H1 (cell line): ENCODE measurements at regions not wholly inside any gene's neighbourhood (a gene's known extent, or its start where the extent isn't known, plus 50 kb on each side); places are given as distances from the start of the nearest gene placed in this dataset.

Source experiments
- CTCF ChIA-PET: fragments of 300-600 bp; sonication (Branson Sonifier 250); formaldehyde crosslinking; loops from one replicate; lab custom pipeline; 2021; ENCODE audit not compliant: partially characterized antibody; lab: Charles Lee
- POLR2A ChIA-PET: fragments of 300-600 bp; sonication (Branson Sonifier 250); formaldehyde crosslinking; loops from one replicate; lab custom pipeline; 2021; ENCODE audit warnings: inconsistent platforms; ENCODE audit not compliant: partially characterized antibody; lab: Charles Lee
- DNase-seq, 2 experiments: peaks; one replicate each; pipeline versions ENCODE4 v3.0.0 to v3.0.0-alpha.2; 2010 to 2022; ENCODE audit warnings: low spot score in 2 of 2, low read depth in 1 of 2, mixed read lengths in 1 of 2
- FAIRE-seq: peaks from 2 replicates; lab custom pipeline; 2011; peaks lifted over from hg19 to GRCh38; lab: Jason Lieb, UNC
- H2AFZ ChIP-seq: 2 replicates; pipeline ENCODE4 v1.8.1; 2012; ENCODE audit warnings: low read length, inconsistent platforms
- H2AK5ac ChIP-seq: 2 replicates; pipeline ENCODE4 v1.6.1; 2013; ENCODE audit warnings: low read depth, low read length
- H2BK120ac ChIP-seq: replicated peaks from 2 replicates; pipeline ENCODE3; 2013; ENCODE audit warnings: low read depth, low read length, inconsistent platforms
- H2BK12ac ChIP-seq: 2 replicates; pipeline ENCODE4 v1.6.1; 2013; ENCODE audit warnings: low read depth, low read length
- H2BK15ac ChIP-seq: 2 replicates; pipeline ENCODE4 v1.6.1; 2013; ENCODE audit warnings: low read length
- H2BK20ac ChIP-seq: 2 replicates; pipeline ENCODE4 v1.6.1; 2013; ENCODE audit warnings: low read length
- H2BK5ac ChIP-seq: 2 replicates; pipeline ENCODE4 v1.6.1; 2013; ENCODE audit warnings: low read depth, low read length
- H3K14ac ChIP-seq: 2 replicates; pipeline ENCODE4 v1.6.1; 2013; ENCODE audit warnings: inconsistent platforms; ENCODE audit not compliant: insufficient read length
- H3K18ac ChIP-seq: 2 replicates; pipeline ENCODE4 v1.6.1; 2013; ENCODE audit warnings: low read length; ENCODE audit errors: extremely low read depth
- H3K23ac ChIP-seq: 2 replicates; pipeline ENCODE4 v1.6.1; 2013; ENCODE audit warnings: inconsistent platforms; ENCODE audit not compliant: insufficient read length
- H3K23me2 ChIP-seq: 2 replicates; pipeline ENCODE4 v1.6.1; 2013; ENCODE audit warnings: low read depth, low read length
- H3K27ac ChIP-seq: 2 replicates; pipeline ENCODE4 v1.6.1; 2011; ENCODE audit warnings: low read depth, low read length, inconsistent platforms
- H3K27me3 ChIP-seq, 4 experiments: replicated peaks in 1 of 4; 1 replicate in 1 of 4; 2 replicates in 3 of 4; pipeline versions ENCODE4 v1.6.1 to v1.8.1; 2011 to 2013; ENCODE audit warnings: low read length in 3 of 4, mild to moderate bottlenecking in 3 of 4, inconsistent platforms in 2 of 4, mixed read lengths in 2 of 4, moderate library complexity in 1 of 4; ENCODE audit not compliant: control insufficient read depth in 3 of 4, insufficient read depth in 3 of 4; ENCODE audit errors: extremely low read depth in 1 of 4
- H3K36me3 ChIP-seq, 4 experiments: 2 replicates each; pipeline versions ENCODE4 v1.6.1 to v1.8.1; 2011 to 2013; ENCODE audit warnings: mild to moderate bottlenecking in 4 of 4, low read length in 3 of 4, moderate library complexity in 2 of 4, control low read depth in 1 of 4, inconsistent platforms in 1 of 4; ENCODE audit not compliant: insufficient read depth in 4 of 4, control insufficient read depth in 2 of 4
- H3K4ac ChIP-seq: replicated peaks from 2 replicates; pipeline ENCODE3; 2013; ENCODE audit warnings: low read length, low read depth, mixed read lengths, inconsistent platforms; ENCODE audit not compliant: insufficient read length
- H3K4me1 ChIP-seq, 4 experiments: replicated peaks in 1 of 4; 1 replicate in 1 of 4; 2 replicates in 3 of 4; pipeline versions ENCODE4 v1.6.1 to v1.8.1; 2011 to 2013; ENCODE audit warnings: low read length in 3 of 4, inconsistent platforms in 2 of 4, mixed read lengths in 1 of 4; ENCODE audit not compliant: insufficient read depth in 4 of 4, control insufficient read depth in 3 of 4
- H3K4me2 ChIP-seq, 2 experiments: 2 replicates each; pipeline versions ENCODE4 v1.6.1 to v1.8.1; 2011 to 2013; ENCODE audit warnings: low read depth in 2 of 2, low read length in 2 of 2, control low read depth in 1 of 2, inconsistent platforms in 1 of 2, mild to moderate bottlenecking in 1 of 2; ENCODE audit not compliant: insufficient read depth in 1 of 2
- H3K4me3 ChIP-seq, 4 experiments: fragments of 200-600, 300-600 bp in 1 of 4; sonication (generic), shearing (Covaris generic), sonication (Bioruptor Twin) in 1 of 4; 2 replicates each; pipeline versions ENCODE4 v1.5.1 to v1.8.1; 2011 to 2016; ENCODE audit warnings: low read length in 4 of 4, low read depth in 3 of 4, control low read depth in 2 of 4, inconsistent platforms in 2 of 4, mild to moderate bottlenecking in 2 of 4, mixed read lengths in 1 of 4, moderate library complexity in 1 of 4; ENCODE audit not compliant: insufficient read depth in 2 of 4; ENCODE audit errors: extremely low read depth in 1 of 4
- H3K56ac ChIP-seq: replicated peaks from 2 replicates; pipeline ENCODE3; 2013; ENCODE audit warnings: low read depth, mild to moderate bottlenecking, mixed read lengths, low read length, inconsistent platforms; ENCODE audit not compliant: insufficient read length
- H3K79me1 ChIP-seq: 2 replicates; pipeline ENCODE4 v1.6.1; 2013; ENCODE audit warnings: low read depth, low read length, control low read depth
- H3K79me2 ChIP-seq, 2 experiments: 2 replicates each; pipeline versions ENCODE4 v1.6.1 to v1.8.1; 2012 to 2013; ENCODE audit warnings: low read length in 2 of 2, mild to moderate bottlenecking in 2 of 2, inconsistent platforms in 1 of 2; ENCODE audit not compliant: insufficient read depth in 2 of 2, control insufficient read depth in 1 of 2
- H3K9ac ChIP-seq, 4 experiments: replicated peaks in 1 of 4; 1 replicate in 1 of 4; 2 replicates in 3 of 4; pipeline versions ENCODE4 v1.6.1 to v1.8.1; 2011 to 2013; ENCODE audit warnings: low read depth in 3 of 4, low read length in 3 of 4, control low read depth in 2 of 4, mild to moderate bottlenecking in 2 of 4, moderate library complexity in 2 of 4, inconsistent platforms in 1 of 4; ENCODE audit errors: extremely low read depth in 1 of 4
- H3K9me3 ChIP-seq, 2 experiments: 2 replicates each; pipeline versions ENCODE4 v1.6.1 to v1.8.1; 2012 to 2013; ENCODE audit warnings: mild to moderate bottlenecking in 2 of 2, moderate library complexity in 2 of 2, control low read depth in 1 of 2, inconsistent platforms in 1 of 2, low read depth in 1 of 2, low read length in 1 of 2, mixed read lengths in 1 of 2; ENCODE audit not compliant: insufficient read depth in 2 of 2
- H4K20me1 ChIP-seq, 2 experiments: replicated peaks in 1 of 2; 2 replicates each; pipeline versions ENCODE3 to v1.8.1; 2011 to 2013; ENCODE audit warnings: inconsistent platforms in 2 of 2, low read length in 2 of 2, mild to moderate bottlenecking in 1 of 2; ENCODE audit not compliant: insufficient read depth in 2 of 2, control insufficient read depth in 1 of 2
- H4K5ac ChIP-seq: 2 replicates; pipeline ENCODE4 v1.6.1; 2013; ENCODE audit warnings: low read length, low read depth, mixed read lengths, inconsistent platforms; ENCODE audit not compliant: insufficient read length
- H4K8ac ChIP-seq: 2 replicates; pipeline ENCODE4 v1.8.0; 2013; ENCODE audit warnings: mild to moderate bottlenecking, moderate library complexity, low read length, inconsistent platforms; ENCODE audit not compliant: insufficient read depth; ENCODE audit errors: extremely low read depth
- H4K91ac ChIP-seq: replicated peaks from 2 replicates; pipeline ENCODE3; 2013; ENCODE audit warnings: low read length, mixed read lengths, inconsistent platforms; ENCODE audit not compliant: insufficient read length
- ASH2L ChIP-seq: fragments of 200-600, 300-600 bp; sonication (generic); IDR thresholded peaks from one replicate; pipeline ENCODE4 v1.7.1; 2017; ENCODE audit warnings: low read length
- EP300 ChIP-seq, 2 experiments: IDR thresholded peaks; 1 replicate in 1 of 2; 2 replicates in 1 of 2; pipeline ENCODE4 v1.6.1; 2011 to 2012; ENCODE audit warnings: low read depth in 2 of 2, low read length in 2 of 2, mild to moderate bottlenecking in 2 of 2, borderline replicate concordance in 1 of 2, inconsistent platforms in 1 of 2, moderate library complexity in 1 of 2
- POLR2AphosphoS5 ChIP-seq: IDR thresholded peaks from 2 replicates; pipeline ENCODE4 v1.6.1; 2011; ENCODE audit warnings: low read depth, low read length
- POU5F1 ChIP-seq: IDR thresholded peaks from 2 replicates; pipeline ENCODE4 v1.6.1; 2011; ENCODE audit warnings: low read depth, mild to moderate bottlenecking, low read length, moderate library complexity
- SIN3A ChIP-seq, 2 experiments: IDR thresholded peaks in 1 of 2; conservative IDR thresholded peaks in 1 of 2; 2 replicates each; pipeline ENCODE4 v1.6.1; 2011 to 2012; ENCODE audit warnings: low read length in 2 of 2, improper control_type of control experiment in 1 of 2, low read depth in 1 of 2, mild to moderate bottlenecking in 1 of 2
- WGBS, 2 experiments: shearing (Covaris generic) in 1 of 2; methylation state at CpG; one replicate each; pipeline versions ENCODE4 v1.1.6 to v1.1.7; 2013 to 2015; ENCODE audit warnings: low lambda C conversion rate in 2 of 2, mixed read lengths in 2 of 2, inconsistent platforms in 1 of 2, low coverage in 1 of 2, missing lambda C conversion rate in 1 of 2; ENCODE audit not compliant: insufficient replicate concordance in 2 of 2, insufficient coverage in 1 of 2, insufficient read length in 1 of 2; ENCODE audit errors: extremely low coverage in 1 of 2, missing lambda C conversion rate in 1 of 2; 5-methylcytosine and 5-hydroxymethylcytosine counted together

DNA sequence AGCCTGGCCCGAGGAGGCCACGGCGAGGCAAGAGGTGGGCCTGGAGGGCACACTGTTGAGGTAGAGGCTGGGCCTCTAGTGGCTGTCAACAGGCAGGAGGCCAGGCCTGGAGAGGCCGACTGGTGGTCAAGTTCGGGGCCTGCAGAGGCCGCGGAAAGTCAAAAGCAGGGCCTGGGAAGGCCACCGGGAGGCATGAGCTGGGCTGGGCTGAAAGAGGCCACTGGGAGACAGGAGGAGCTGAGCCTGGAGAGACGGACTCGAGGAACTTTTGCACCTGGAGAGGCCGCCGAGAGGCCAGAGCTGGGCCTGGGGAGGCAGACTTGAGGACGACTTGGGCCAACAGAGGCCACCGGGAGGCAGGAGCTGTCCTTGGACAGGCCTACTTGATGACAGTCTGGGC lies 321.2 kb downstream of the ZNF479 start:
- Histone ChIP-seq H3K18ac (no peak overlapping the region), H4K20me1 (no peaks in the 10 kb centered on the region), H2AK5ac (no peak overlapping the region), H3K4me1 (no peaks in the 10 kb centered on the region), H2BK20ac (no peak overlapping the region), H3K23ac (no peak overlapping the region), H2AFZ (no peak overlapping the region), H2BK15ac (no peak overlapping the region), H3K4me3 (no peak overlapping the region), H3K9me3 (peaks cover 11 to 69% of the 10 kb centered on the region in 2 experiments; a peak in 3 of 4 replicates), H3K23me2 (no peaks in the 10 kb centered on the region), H4K5ac (no peak overlapping the region), H3K4me2 (no peak overlapping the region), H3K27ac (no peak overlapping the region), H2BK12ac (no peak overlapping the region), H4K8ac (no peak overlapping the region), H2BK5ac (no peak overlapping the region), H3K9ac (no peak overlapping the region), H3K79me2 (no peaks in the 10 kb centered on the region), H2BK120ac (no peak overlapping the region), H3K4ac (no peak overlapping the region), H3K79me1 (no peaks in the 10 kb centered on the region), H3K14ac (no peak overlapping the region), H3K56ac (no peak overlapping the region), H4K91ac (no peak overlapping the region), H3K27me3 (no peaks in the 10 kb centered on the region), H3K36me3 (no peaks in the 10 kb centered on the region)
- ChIA-PET POLR2A (no interaction called here), CTCF (no interaction called here)
- 87% methylated on average over 5 of the region's 14 CpGs; no CpG with 5 or more reads in 1 of the 2 experiments for WGBS, 2 experiments
- DNase-seq: no peak
- no peak for FAIRE-seq
- no peak for TF ChIP-seq EP300 (IDR thresholded peaks at IDR 0.05; ENCODE audit: borderline replicate concordance in 1 of 2, low read depth in 2 of 2, low read length in 2 of 2)
- no peak for TF ChIP-seq POU5F1
- TF ChIP-seq POLR2AphosphoS5: no peak
- no peak for TF ChIP-seq SIN3A (conservative IDR thresholded peaks at IDR 0.05 in 1 of 2, IDR thresholded peaks at IDR 0.05 in 1 of 2; ENCODE audit: low read depth in 1 of 2, low read length in 2 of 2)
- TF ChIP-seq ASH2L: no peak
